Skeletal muscle cell (primary cell): ENCODE measurements at regions not wholly inside any gene's neighbourhood (a gene's known extent, or its start where the extent isn't known, plus 50 kb on each side); places are given as distances from the start of the nearest gene placed in this dataset.

Experiments used
- DNase-seq: peaks from one replicate; pipeline ENCODE4 v3.0.0-alpha.2; 2010; ENCODE audit warnings: low read depth
- H3K4me3 ChIP-seq: 2 replicates; pipeline ENCODE4 v1.5.1; 2011; ENCODE audit warnings: low read depth, mild to moderate bottlenecking, control low read depth, low read length, moderate library complexity

DNA sequence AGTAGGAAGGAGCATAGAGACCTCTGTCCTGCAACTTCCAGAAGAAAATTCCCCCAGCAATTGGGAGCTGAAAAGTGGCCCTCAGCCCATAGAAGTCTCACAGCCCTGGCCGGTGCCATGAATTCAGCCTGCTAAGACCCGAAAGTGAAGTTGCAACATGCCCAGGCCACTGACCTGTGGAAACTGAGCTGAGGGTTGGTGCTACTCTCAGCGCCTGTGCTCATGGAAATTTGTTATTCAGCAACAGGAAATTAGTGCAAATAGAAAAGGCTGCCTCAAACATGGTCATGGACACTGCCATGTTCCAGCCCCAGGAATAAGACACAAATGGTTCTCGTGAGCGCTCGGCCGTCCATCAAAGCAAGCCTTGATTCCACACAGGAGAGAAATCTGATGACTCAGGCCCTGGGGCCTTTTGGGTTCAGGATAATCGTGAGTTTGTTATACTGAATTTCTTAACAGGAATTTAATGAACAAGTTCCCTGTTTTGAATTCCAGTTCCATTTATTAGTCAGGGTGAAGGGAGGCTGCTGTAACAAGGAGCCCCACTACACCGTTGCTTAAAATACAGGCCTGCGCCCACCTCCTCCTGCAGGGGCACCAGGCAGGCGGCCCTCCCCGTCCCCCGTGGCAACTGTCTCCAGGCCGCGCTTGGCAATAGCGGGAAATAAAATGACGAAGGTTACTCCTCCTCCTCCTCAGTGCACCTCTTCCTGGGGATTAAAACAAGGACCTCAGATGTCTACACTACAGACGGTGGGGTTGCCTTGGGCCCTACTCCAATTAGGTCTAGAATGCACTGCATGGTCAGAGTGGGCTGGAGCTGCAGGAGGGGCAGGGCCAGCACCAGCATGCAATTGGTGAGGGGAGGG is 152.9 kb downstream of the ERMARD start:
- no peak for DNase-seq
- H3K4me3 ChIP-seq, result no peak overlapping the region

- no peak overlapping the region for H3K4me3 ChIP-seq
- no peak for DNase-seq
Measured at GRCh38 chr6:169903122-169903521, 151.7 kb downstream of the ERMARD start.

DNA sequence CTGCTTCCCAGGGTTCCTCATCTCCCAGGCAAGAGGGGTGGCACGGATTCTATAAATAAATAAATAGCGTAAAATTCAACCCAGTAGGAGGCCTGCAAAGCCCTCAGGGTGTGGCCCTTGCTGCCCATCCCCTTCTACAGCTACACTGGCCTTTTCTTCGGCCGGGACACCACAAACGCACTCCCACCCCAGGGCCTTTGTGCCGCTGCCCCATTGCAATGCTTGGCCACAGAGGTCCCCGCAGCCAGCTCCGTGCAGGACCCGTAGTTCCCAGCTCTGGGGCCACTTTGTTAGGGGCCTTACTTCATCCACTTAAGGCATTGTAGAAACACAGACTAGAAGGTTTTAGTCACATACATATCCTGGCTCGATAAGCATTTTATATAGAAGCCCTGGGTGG is 151.2 kb downstream of the ERMARD start:
- no peak overlapping the region for H3K4me3 ChIP-seq
- DNase-seq, result no peak

DNA sequence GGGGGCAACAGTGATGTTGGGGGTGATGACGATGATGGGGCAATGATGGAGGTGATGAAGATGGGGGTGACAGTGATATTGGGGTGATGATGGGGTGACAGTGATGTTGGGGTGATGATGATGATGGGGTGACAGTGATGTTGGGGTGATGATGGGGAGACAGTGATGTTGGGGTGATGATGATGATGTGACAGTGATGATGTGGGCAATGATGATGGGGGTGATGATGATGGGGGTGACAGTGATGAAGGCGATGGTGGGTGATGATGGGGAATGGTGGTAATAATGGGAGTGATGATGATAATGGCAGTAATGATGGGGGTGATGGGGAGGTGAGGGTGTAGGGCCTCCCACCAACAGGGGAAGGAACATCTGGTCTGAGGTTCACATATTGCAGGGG is 150.6 kb downstream of the ERMARD start:
- no peak for DNase-seq

DNA sequence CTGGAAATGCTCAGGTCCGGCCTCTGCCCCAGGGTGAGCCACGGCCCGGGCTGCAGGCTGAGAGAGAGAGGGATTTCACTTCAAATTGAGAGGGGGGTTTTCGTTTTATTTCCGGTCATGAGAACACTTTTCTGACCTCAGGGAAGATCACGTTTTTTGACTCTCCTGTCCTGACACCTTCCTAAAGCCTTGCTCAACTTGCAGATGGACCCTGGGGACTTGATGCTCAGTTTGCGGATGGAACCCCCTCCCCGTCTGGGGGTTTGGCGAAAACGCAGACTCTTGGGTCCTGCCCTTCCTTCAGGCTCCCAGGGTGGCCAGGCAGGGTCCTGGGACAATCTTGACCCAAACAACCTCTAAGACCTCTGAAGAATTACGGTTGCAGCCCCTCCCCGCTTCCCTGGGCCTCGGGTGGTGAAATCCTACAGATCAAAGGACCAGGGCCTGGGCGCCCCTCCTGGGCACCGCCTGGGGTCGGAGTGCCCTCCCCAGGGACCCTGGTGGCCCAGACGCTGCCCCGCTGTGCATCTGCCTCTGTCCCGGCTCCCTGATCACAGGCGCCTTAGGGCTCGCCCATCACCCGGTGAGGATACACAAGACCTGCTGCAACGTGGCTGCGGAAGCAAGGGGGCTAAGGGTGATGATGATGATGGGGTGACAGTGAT is 148.2 kb downstream of the ERMARD start:
- no peak overlapping the region for H3K4me3 ChIP-seq
- DNase-seq, result no peak

More for the DNA sequence above, 150.6 kb downstream of the ERMARD start:
- H3K4me3 ChIP-seq, result no peak overlapping the region

GRCh38 chr6:169898788-169899480 is 147.5 kb downstream of the ERMARD start:
- DNase-seq, result no peak
- H3K4me3 ChIP-seq, result no peak overlapping the region

GRCh38 chr6:169897601-169898358 is 146.4 kb downstream of the ERMARD start:
- no peak overlapping the region for H3K4me3 ChIP-seq
- DNase-seq, result no peak

GRCh38 chr6:169896826-169897456 is 145.5 kb downstream of the ERMARD start:
- H3K4me3 ChIP-seq, result no peak overlapping the region
- DNase-seq, result no peak

GRCh38 chr6:169895926-169896761 is 144.7 kb downstream of the ERMARD start:
- no peak for DNase-seq

GRCh38 chr6:169895000-169895759 is 143.8 kb downstream of the ERMARD start:
- H3K4me3 ChIP-seq, result no peak overlapping the region
- no peak for DNase-seq

More at GRCh38 chr6:169895926-169896761, 144.7 kb downstream of the ERMARD start:
- no peak overlapping the region for H3K4me3 ChIP-seq

GRCh38 chr6:169894377-169894960 is 143.0 kb downstream of the ERMARD start:
- no peak for DNase-seq

GRCh38 chr6:169893624-169894023 is 142.2 kb downstream of the ERMARD start:
- DNase-seq, result no peak
- H3K4me3 ChIP-seq, result no peak overlapping the region

More at GRCh38 chr6:169894377-169894960, 143.0 kb downstream of the ERMARD start:
- H3K4me3 ChIP-seq, result no peak overlapping the region

- H3K4me3 ChIP-seq, result no peak overlapping the region
- DNase-seq, result no peak
Measured at GRCh38 chr6:169891846-169892245, 140.4 kb downstream of the ERMARD start.

GRCh38 chr6:169891421-169891820 is 140.0 kb downstream of the ERMARD start:
- DNase-seq, result no peak

GRCh38 chr6:169890901-169891300 is 139.5 kb downstream of the ERMARD start:
- no peak overlapping the region for H3K4me3 ChIP-seq
- DNase-seq, result no peak

More at GRCh38 chr6:169891421-169891820, 140.0 kb downstream of the ERMARD start:
- H3K4me3 ChIP-seq, result no peak overlapping the region

DNA sequence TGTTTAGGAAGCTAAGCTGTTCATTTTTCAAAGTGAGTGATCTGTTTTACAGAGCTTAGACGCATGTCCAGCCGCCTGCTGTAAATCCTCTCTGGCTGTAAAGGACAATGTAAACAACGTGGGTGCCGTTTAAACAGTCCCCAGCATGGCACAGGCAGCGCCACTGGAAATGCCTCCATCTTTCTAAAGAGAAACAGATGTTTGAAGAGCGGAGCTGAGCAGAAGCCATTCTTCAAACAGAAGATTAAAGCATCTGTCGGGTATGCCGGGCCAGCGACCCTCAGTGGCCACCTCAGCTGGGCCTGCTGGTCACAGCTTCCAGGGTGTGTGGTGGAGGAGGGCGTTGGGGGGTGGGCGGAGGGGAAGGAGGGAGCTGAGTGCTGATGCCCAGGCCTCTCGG is 138.6 kb downstream of the ERMARD start:
- no peak overlapping the region for H3K4me3 ChIP-seq
- no peak for DNase-seq

- H3K4me3 ChIP-seq, result no peak overlapping the region
- DNase-seq, result no peak
Measured at GRCh38 chr6:169887529-169888140, 136.2 kb downstream of the ERMARD start.
